Stimulated activated CD8-positive, alpha-beta memory T cell treated with anti-CD3 and anti-CD28 coated beads, Interleukin-2, amount 100 ng/mL, for 48 hours (primary cell): ENCODE measurements at regions not wholly inside any gene's neighbourhood (a gene's known extent, or its start where the extent isn't known, plus 50 kb on each side); places are given as distances from the start of the nearest gene placed in this dataset.

Experiments
- DNase-seq, 2 donors: peaks; one replicate each; pipeline ENCODE4 v3.0.0-alpha.2; 2020; ENCODE audit warnings: low read depth in 2 of 2

- DNase-seq = no peak
Observed at GRCh38 chr2:21281791-21282514, 158.2 kb downstream of the TDRD15 start.

- no peak for DNase-seq
Observed at GRCh38 chr2:21282515-21282898, 158.7 kb downstream of the TDRD15 start.

- DNase-seq = no peak
Observed at GRCh38 chr2:21288299-21288698, 164.5 kb downstream of the TDRD15 start.

GRCh38 chr2:21288739-21289520 is 165.2 kb downstream of the TDRD15 start:
- no peak for DNase-seq

GRCh38 chr2:21289551-21289950 is 165.8 kb downstream of the TDRD15 start:
- no peak for DNase-seq

- DNase-seq = no peak
Observed at GRCh38 chr2:21289989-21290388, 166.2 kb downstream of the TDRD15 start.

- DNase-seq = no peak
Observed at GRCh38 chr2:21291426-21291825, 167.7 kb downstream of the TDRD15 start.

- DNase-seq = no peak
Observed at GRCh38 chr2:21294446-21294845, 170.7 kb downstream of the TDRD15 start.

GRCh38 chr2:21299411-21299810 is 175.6 kb downstream of the TDRD15 start:
- no peak for DNase-seq

GRCh38 chr2:21301871-21302455 is 178.2 kb downstream of the TDRD15 start:
- DNase-seq = no peak

- DNase-seq = no peak
Observed at GRCh38 chr2:21303876-21304275, 180.1 kb downstream of the TDRD15 start.

- no peak for DNase-seq
Observed at GRCh38 chr2:21305581-21305980, 181.8 kb downstream of the TDRD15 start.

GRCh38 chr2:21306235-21306634 is 182.5 kb downstream of the TDRD15 start:
- DNase-seq = no peak

- DNase-seq = no peak
Observed at GRCh38 chr2:21307037-21307436, 183.3 kb downstream of the TDRD15 start.

GRCh38 chr2:21310493-21310892 is 186.7 kb downstream of the TDRD15 start:
- no peak for DNase-seq

GRCh38 chr2:21314322-21314835 is 190.6 kb downstream of the TDRD15 start:
- DNase-seq = no peak

GRCh38 chr2:21317131-21317530 is 193.4 kb downstream of the TDRD15 start:
- peak; percentile 2 to 4 for DNase-seq

- no peak for DNase-seq
Observed at GRCh38 chr2:21318263-21318662, 194.5 kb downstream of the TDRD15 start.

GRCh38 chr2:21326152-21326551 is 202.4 kb downstream of the TDRD15 start:
- DNase-seq = no peak

GRCh38 chr2:21328177-21328576 is 204.4 kb downstream of the TDRD15 start:
- no peak for DNase-seq

- DNase-seq = no peak
Observed at GRCh38 chr2:21330786-21331391, 207.1 kb downstream of the TDRD15 start.
